GM23338 (cell line): ENCODE measurements at regions not wholly inside any gene's neighbourhood (a gene's known extent, or its start where the extent isn't known, plus 50 kb on each side); places are given as distances from the start of the nearest gene placed in this dataset.
A peak's percentile ranks its signal among the peaks of the same experiment; 100 is the strongest.

Experiments used
- ATAC-seq: fragments of 200-7000 bp; cut with Tn5 transposase; 3 replicates; pipeline ENCODE4 v1.9.1; 2020
- DNase-seq: peaks from one replicate; pipeline ENCODE4 v3.0.0-alpha.2; 2015; ENCODE audit warnings: low spot score
- H2AFZ ChIP-seq: fragments of 200-600 bp; sonication (generic); 2 replicates; pipeline ENCODE4 v1.8.0; 2016; ENCODE audit warnings: antibody characterized with exemption, mild to moderate bottlenecking, moderate library complexity
- H3F3A ChIP-seq: fragments of 200-600 bp; sonication (generic); replicated peaks from 2 replicates; pipeline ENCODE4 v1.8.0; 2017; ENCODE audit warnings: antibody characterized with exemption, mixed run types, low read depth
- H3K27ac ChIP-seq: fragments of 200-600 bp; sonication (generic); 2 replicates; pipeline ENCODE4 v1.6.1; 2016; ENCODE audit warnings: low read depth
- H3K27me3 ChIP-seq: fragments of 200-600 bp; sonication (generic); 2 replicates; pipeline ENCODE4 v1.8.0; 2016; ENCODE audit warnings: mild to moderate bottlenecking, mixed run types, moderate library complexity; ENCODE audit not compliant: insufficient read depth
- H3K36me3 ChIP-seq: fragments of 200-600 bp; sonication (generic); 2 replicates; pipeline ENCODE4 v1.8.0; 2016; ENCODE audit warnings: mild to moderate bottlenecking; ENCODE audit not compliant: insufficient read depth
- H3K4me1 ChIP-seq: fragments of 200-600 bp; sonication (generic); 2 replicates; pipeline ENCODE4 v1.8.0; 2016; ENCODE audit warnings: mild to moderate bottlenecking, moderate library complexity; ENCODE audit not compliant: insufficient read depth
- H3K4me2 ChIP-seq: fragments of 200-600 bp; sonication (generic); 2 replicates; pipeline ENCODE4 v1.7.1; 2017; ENCODE audit warnings: mixed run types
- H3K4me3 ChIP-seq: fragments of 200-600 bp; sonication (generic); 2 replicates; pipeline ENCODE4 v1.6.1; 2016; ENCODE audit warnings: mixed run types
- H3K79me2 ChIP-seq: fragments of 200-600 bp; sonication (generic); replicated peaks from 2 replicates; pipeline ENCODE4 v1.8.0; 2017; ENCODE audit warnings: mild to moderate bottlenecking; ENCODE audit not compliant: insufficient read depth
- H3K9me2 ChIP-seq: fragments of 200-600 bp; sonication (generic); 2 replicates; pipeline ENCODE4 v1.8.0; 2017; ENCODE audit not compliant: insufficient read depth
- H4K20me1 ChIP-seq: fragments of 200-600 bp; sonication (generic); replicated peaks from 2 replicates; pipeline ENCODE4 v1.8.0; 2017; ENCODE audit warnings: mild to moderate bottlenecking; ENCODE audit not compliant: insufficient read depth
- H3K27ac Mint-ChIP-seq: 2 replicates; pipeline ENCODE4 v1.8.0; 2020; ENCODE audit warnings: inconsistent platforms, mild to moderate bottlenecking, moderate library complexity, mixed read lengths
- H3K27me3 Mint-ChIP-seq: 3 replicates; pipeline ENCODE4 v1.8.0; 2022; ENCODE audit warnings: low read depth, mild to moderate bottlenecking, moderate library complexity, mixed read lengths, inconsistent platforms; ENCODE audit not compliant: insufficient read depth, poor library complexity
- H3K36me3 Mint-ChIP-seq: 3 replicates; pipeline ENCODE4 v1.8.0; 2021; ENCODE audit warnings: low read depth, mild to moderate bottlenecking, inconsistent platforms, moderate library complexity, mixed read lengths
- H3K4me1 Mint-ChIP-seq: 3 replicates; pipeline ENCODE4 v1.8.0; 2020; ENCODE audit warnings: mild to moderate bottlenecking, inconsistent platforms, mixed read lengths
- H3K4me3 Mint-ChIP-seq: 3 replicates; pipeline ENCODE4 v1.8.0; 2021; ENCODE audit warnings: moderate library complexity, mild to moderate bottlenecking, inconsistent platforms, mixed read lengths
- H3K9me3 Mint-ChIP-seq: 3 replicates; pipeline ENCODE4 v1.8.0; 2020; ENCODE audit warnings: moderate library complexity, mild to moderate bottlenecking, inconsistent platforms, mixed read lengths
- CREB1 ChIP-seq: fragments of 250-450 bp; sonication (Bioruptor Pico); IDR thresholded peaks from 2 replicates; pipeline ENCODE4 v1.5.0; 2020; ENCODE audit warnings: low read depth, mild to moderate bottlenecking, moderate library complexity
- EZH2 ChIP-seq: fragments of 200-600 bp; sonication (generic); IDR thresholded peaks from one replicate; pipeline ENCODE4 v1.8.0; 2017; ENCODE audit warnings: antibody characterized with exemption, mild to moderate bottlenecking, low read depth; ENCODE audit not compliant: unreplicated experiment
- EZH2phosphoT487 ChIP-seq: fragments of 200-600 bp; sonication (generic); IDR thresholded peaks from one replicate; pipeline ENCODE4 v1.8.1; 2018; ENCODE audit warnings: antibody characterized with exemption; ENCODE audit not compliant: unreplicated experiment
- JUNB ChIP-seq: IDR thresholded peaks from one replicate; pipeline ENCODE4 v1.6.1; 2016; ENCODE audit warnings: antibody characterized with exemption; ENCODE audit not compliant: unreplicated experiment
- NANOG ChIP-seq: IDR thresholded peaks from 2 replicates; pipeline ENCODE4 v1.6.1; 2016; ENCODE audit warnings: antibody characterized with exemption, borderline replicate concordance
- POLR2AphosphoS5 ChIP-seq: IDR thresholded peaks from 2 replicates; pipeline ENCODE4 v1.6.1; 2016; ENCODE audit warnings: antibody characterized with exemption, low read depth
- STAT1 ChIP-seq: IDR thresholded peaks from one replicate; pipeline ENCODE4 v1.6.1; 2016; ENCODE audit warnings: antibody characterized with exemption; ENCODE audit not compliant: unreplicated experiment
- ZNF114 ChIP-seq: fragments of 250-450 bp; sonication (Bioruptor Pico); IDR thresholded peaks from 2 replicates; pipeline ENCODE4 v1.5.0; 2020; ENCODE audit warnings: mild to moderate bottlenecking, moderate library complexity
- ZNF331 ChIP-seq: fragments of 250-450 bp; sonication (Bioruptor Pico); IDR thresholded peaks from 2 replicates; pipeline ENCODE4 v1.5.0; 2020; ENCODE audit warnings: low read depth, mild to moderate bottlenecking, moderate library complexity
- TF ChIP-seq, protein P1 (sequence below): IDR thresholded peaks from 2 replicates; pipeline ENCODE4 v1.6.1; 2016; ENCODE audit warnings: antibody characterized with exemption
- TF ChIP-seq, protein P2 (sequence below): IDR thresholded peaks from one replicate; pipeline ENCODE4 v1.6.1; 2018; ENCODE audit warnings: antibody characterized with exemption; ENCODE audit not compliant: unreplicated experiment
- TF ChIP-seq, protein P3 (sequence below), 2 experiments: fragments of 200-600 bp in 1 of 2; sonication (generic) in 1 of 2; conservative IDR thresholded peaks; 2 replicates each; pipeline versions ENCODE4 v1.5.1 to v1.6.1; 2016 to 2017; ENCODE audit warnings: antibody characterized with exemption in 2 of 2, low read depth in 2 of 2, mild to moderate bottlenecking in 2 of 2, moderate library complexity in 1 of 2
- TF ChIP-seq, protein P4 (sequence below): fragments of 250-450 bp; sonication (Bioruptor Pico); IDR thresholded peaks from 2 replicates; pipeline ENCODE4 v1.5.0; 2020; ENCODE audit warnings: mild to moderate bottlenecking, moderate library complexity

DNA sequence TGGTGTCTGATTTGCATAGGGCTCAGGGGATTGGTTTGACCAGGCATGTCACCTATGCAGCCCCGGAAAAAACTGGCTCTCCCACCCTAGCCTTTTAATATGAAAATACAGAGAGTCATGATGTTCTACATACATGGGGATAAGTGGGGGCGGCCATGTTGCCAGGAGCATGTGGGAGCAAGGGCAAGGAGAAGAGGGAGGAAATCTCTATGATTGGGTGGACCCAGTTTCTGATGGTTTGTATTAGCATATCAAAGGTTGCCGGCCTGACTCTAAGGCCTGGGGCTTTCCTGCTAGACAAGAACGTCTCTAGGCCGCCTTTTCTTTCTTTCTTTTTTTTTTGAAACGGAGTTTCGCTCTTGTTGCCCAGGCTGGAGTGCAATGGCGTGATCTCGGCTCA, 123.4 kb upstream of the CPSF6 start:
- no peaks in the 10 kb centered on the region for H4K20me1 ChIP-seq

More for the DNA sequence above, 123.4 kb upstream of the CPSF6 start:
- Mint-ChIP-seq H3K36me3 (no peaks in the 10 kb centered on the region), H3K4me1 (peaks cover 5% of the 10 kb centered on the region), H3K9me3 (peaks cover 2% of the 10 kb centered on the region; the same call in 1 of the 3 replicates), H3K27ac (no peak overlapping the region), H3K27me3 (no peaks in the 10 kb centered on the region), H3K4me3 (no peak overlapping the region)
- DNase-seq: peak; percentile 66
- Histone ChIP-seq H3K4me2 (no peak overlapping the region; the same call in 1 of the 2 replicates), H2AFZ (peak overlapping the region; percentile 77), H3K4me1 (peaks cover 9% of the 10 kb centered on the region), H3K79me2 (no peaks in the 10 kb centered on the region), H3K4me3 (no peak overlapping the region), H3K27me3 (no peaks in the 10 kb centered on the region), H3K36me3 (no peaks in the 10 kb centered on the region), H3F3A (no peaks in the 10 kb centered on the region), H3K27ac (no peak overlapping the region), H3K9me2 (peaks cover 7% of the 10 kb centered on the region; the same call in 1 of the 2 replicates)
- peak; percentile 86 for ATAC-seq
- TF ChIP-seq, protein P1, sequence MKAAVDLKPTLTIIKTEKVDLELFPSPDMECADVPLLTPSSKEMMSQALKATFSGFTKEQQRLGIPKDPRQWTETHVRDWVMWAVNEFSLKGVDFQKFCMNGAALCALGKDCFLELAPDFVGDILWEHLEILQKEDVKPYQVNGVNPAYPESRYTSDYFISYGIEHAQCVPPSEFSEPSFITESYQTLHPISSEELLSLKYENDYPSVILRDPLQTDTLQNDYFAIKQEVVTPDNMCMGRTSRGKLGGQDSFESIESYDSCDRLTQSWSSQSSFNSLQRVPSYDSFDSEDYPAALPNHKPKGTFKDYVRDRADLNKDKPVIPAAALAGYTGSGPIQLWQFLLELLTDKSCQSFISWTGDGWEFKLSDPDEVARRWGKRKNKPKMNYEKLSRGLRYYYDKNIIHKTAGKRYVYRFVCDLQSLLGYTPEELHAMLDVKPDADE: no peak
- TF ChIP-seq, protein P2, sequence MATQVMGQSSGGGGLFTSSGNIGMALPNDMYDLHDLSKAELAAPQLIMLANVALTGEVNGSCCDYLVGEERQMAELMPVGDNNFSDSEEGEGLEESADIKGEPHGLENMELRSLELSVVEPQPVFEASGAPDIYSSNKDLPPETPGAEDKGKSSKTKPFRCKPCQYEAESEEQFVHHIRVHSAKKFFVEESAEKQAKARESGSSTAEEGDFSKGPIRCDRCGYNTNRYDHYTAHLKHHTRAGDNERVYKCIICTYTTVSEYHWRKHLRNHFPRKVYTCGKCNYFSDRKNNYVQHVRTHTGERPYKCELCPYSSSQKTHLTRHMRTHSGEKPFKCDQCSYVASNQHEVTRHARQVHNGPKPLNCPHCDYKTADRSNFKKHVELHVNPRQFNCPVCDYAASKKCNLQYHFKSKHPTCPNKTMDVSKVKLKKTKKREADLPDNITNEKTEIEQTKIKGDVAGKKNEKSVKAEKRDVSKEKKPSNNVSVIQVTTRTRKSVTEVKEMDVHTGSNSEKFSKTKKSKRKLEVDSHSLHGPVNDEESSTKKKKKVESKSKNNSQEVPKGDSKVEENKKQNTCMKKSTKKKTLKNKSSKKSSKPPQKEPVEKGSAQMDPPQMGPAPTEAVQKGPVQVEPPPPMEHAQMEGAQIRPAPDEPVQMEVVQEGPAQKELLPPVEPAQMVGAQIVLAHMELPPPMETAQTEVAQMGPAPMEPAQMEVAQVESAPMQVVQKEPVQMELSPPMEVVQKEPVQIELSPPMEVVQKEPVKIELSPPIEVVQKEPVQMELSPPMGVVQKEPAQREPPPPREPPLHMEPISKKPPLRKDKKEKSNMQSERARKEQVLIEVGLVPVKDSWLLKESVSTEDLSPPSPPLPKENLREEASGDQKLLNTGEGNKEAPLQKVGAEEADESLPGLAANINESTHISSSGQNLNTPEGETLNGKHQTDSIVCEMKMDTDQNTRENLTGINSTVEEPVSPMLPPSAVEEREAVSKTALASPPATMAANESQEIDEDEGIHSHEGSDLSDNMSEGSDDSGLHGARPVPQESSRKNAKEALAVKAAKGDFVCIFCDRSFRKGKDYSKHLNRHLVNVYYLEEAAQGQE: no peak
- TF ChIP-seq ZNF331 (no peak), POLR2AphosphoS5 (no peak), CREB1 (no peak), EZH2 (no peak), NANOG (no peak; the same call in 1 of the 2 replicates), JUNB (no peak), ZNF114 (no peak), EZH2phosphoT487 (no peak), STAT1 (no peak)
- TF ChIP-seq, protein P3, sequence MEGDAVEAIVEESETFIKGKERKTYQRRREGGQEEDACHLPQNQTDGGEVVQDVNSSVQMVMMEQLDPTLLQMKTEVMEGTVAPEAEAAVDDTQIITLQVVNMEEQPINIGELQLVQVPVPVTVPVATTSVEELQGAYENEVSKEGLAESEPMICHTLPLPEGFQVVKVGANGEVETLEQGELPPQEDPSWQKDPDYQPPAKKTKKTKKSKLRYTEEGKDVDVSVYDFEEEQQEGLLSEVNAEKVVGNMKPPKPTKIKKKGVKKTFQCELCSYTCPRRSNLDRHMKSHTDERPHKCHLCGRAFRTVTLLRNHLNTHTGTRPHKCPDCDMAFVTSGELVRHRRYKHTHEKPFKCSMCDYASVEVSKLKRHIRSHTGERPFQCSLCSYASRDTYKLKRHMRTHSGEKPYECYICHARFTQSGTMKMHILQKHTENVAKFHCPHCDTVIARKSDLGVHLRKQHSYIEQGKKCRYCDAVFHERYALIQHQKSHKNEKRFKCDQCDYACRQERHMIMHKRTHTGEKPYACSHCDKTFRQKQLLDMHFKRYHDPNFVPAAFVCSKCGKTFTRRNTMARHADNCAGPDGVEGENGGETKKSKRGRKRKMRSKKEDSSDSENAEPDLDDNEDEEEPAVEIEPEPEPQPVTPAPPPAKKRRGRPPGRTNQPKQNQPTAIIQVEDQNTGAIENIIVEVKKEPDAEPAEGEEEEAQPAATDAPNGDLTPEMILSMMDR (conservative IDR thresholded peaks at IDR 0.05; ENCODE audit: low read depth in 2 of 2): no peak
- TF ChIP-seq, protein P4, sequence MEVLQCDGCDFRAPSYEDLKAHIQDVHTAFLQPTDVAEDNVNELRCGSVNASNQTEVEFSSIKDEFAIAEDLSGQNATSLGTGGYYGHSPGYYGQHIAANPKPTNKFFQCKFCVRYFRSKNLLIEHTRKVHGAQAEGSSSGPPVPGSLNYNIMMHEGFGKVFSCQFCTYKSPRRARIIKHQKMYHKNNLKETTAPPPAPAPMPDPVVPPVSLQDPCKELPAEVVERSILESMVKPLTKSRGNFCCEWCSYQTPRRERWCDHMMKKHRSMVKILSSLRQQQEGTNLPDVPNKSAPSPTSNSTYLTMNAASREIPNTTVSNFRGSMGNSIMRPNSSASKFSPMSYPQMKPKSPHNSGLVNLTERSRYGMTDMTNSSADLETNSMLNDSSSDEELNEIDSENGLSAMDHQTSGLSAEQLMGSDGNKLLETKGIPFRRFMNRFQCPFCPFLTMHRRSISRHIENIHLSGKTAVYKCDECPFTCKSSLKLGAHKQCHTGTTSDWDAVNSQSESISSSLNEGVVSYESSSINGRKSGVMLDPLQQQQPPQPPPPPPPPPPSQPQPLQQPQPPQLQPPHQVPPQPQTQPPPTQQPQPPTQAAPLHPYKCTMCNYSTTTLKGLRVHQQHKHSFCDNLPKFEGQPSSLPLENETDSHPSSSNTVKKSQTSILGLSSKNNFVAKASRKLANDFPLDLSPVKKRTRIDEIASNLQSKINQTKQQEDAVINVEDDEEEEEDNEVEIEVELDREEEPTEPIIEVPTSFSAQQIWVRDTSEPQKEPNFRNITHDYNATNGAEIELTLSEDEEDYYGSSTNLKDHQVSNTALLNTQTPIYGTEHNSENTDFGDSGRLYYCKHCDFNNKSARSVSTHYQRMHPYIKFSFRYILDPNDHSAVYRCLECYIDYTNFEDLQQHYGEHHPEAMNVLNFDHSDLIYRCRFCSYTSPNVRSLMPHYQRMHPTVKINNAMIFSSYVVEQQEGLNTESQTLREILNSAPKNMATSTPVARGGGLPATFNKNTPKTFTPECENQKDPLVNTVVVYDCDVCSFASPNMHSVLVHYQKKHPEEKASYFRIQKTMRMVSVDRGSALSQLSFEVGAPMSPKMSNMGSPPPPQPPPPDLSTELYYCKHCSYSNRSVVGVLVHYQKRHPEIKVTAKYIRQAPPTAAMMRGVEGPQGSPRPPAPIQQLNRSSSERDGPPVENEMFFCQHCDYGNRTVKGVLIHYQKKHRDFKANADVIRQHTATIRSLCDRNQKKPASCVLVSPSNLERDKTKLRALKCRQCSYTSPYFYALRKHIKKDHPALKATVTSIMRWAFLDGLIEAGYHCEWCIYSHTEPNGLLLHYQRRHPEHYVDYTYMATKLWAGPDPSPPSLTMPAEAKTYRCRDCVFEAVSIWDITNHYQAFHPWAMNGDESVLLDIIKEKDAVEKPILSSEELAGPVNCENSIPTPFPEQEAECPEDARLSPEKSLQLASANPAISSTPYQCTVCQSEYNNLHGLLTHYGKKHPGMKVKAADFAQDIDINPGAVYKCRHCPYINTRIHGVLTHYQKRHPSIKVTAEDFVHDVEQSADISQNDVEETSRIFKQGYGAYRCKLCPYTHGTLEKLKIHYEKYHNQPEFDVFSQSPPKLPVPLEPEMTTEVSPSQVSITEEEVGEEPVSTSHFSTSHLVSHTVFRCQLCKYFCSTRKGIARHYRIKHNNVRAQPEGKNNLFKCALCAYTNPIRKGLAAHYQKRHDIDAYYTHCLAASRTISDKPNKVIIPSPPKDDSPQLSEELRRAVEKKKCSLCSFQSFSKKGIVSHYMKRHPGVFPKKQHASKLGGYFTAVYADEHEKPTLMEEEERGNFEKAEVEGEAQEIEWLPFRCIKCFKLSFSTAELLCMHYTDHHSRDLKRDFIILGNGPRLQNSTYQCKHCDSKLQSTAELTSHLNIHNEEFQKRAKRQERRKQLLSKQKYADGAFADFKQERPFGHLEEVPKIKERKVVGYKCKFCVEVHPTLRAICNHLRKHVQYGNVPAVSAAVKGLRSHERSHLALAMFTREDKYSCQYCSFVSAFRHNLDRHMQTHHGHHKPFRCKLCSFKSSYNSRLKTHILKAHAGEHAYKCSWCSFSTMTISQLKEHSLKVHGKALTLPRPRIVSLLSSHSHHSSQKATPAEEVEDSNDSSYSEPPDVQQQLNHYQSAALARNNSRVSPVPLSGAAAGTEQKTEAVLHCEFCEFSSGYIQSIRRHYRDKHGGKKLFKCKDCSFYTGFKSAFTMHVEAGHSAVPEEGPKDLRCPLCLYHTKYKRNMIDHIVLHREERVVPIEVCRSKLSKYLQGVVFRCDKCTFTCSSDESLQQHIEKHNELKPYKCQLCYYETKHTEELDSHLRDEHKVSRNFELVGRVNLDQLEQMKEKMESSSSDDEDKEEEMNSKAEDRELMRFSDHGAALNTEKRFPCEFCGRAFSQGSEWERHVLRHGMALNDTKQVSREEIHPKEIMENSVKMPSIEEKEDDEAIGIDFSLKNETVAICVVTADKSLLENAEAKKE: no peak
